SH-SY5Y (cell line): ENCODE measurements at regions not wholly inside any gene's neighbourhood (a gene's known extent, or its start where the extent isn't known, plus 50 kb on each side); places are given as distances from the start of the nearest gene placed in this dataset.

Experiments used
- GATA2 ChIP-seq: IDR thresholded peaks from 2 replicates; pipeline ENCODE4 v1.6.1; 2011; ENCODE audit warnings: mild to moderate bottlenecking, low read depth, low read length
- GATA3 ChIP-seq: IDR thresholded peaks from 2 replicates; pipeline ENCODE4 v1.6.1; 2011; ENCODE audit warnings: low read depth, mild to moderate bottlenecking, low read length, moderate library complexity

DNA sequence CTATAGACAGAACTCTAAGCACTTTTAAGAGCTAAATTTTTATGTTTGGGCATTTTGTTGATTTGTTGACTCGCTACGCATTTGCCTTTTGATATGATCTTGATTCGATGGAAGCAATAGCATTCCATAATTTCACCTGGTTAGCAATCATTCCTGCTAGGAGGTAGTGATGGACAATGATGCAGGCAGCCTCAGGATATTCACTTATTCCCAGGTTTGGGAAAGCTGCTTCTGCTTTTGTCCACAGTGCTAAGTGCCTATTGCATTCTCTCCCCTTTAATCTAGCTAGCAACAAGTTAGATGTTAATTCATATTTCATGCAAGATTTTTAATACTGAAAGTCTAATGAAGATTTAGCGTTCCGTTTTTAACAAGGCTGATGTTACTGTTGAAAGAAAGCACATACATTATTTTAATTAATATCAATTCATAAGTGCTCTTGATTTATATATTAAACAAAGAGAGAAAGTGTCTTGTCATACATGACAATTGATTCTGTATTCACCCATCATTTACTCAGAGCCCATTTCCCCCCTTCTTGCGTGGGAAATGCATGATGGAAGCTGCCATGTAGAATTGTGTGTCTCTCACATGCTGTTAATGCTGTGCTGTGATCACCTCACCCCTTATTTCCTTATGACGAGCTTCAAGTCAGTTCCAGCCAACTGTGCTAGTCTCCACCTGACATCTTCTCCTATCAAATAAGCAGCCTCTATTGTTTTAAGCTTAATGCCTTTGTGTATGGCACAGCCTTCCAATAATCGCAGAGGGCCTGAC, 53.0 kb upstream of the TMCO5A start:
- no peak for TF ChIP-seq GATA3
- no peak for TF ChIP-seq GATA2

DNA sequence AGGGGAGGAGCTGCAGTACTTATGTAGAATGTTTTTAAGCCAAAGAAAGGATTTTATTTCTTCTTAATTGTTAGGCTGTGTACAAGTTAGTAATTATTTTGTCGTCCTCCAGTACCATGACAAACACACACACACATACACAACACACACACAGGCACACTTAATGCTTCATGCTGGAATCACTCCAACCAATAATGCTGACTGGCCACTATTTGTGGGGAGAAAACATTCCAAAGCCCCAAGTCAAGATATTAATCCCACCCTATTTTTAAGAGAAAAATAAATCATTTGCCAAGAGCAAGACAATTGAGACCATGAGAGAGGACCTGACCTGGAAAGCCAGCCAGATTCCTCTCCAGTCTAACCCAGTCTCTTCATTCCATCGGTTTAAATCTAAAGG, 51.8 kb upstream of the TMCO5A start:
- TF ChIP-seq GATA2 (no peak), GATA3 (no peak)
